SK-N-SH treated with all-trans-retinoic acid at 6 μM for 48 hours (cell line): ENCODE measurements at regions not wholly inside any gene's neighbourhood (a gene's known extent, or its start where the extent isn't known, plus 50 kb on each side); places are given as distances from the start of the nearest gene placed in this dataset.

Experiments used
- ATAC-seq: fragments of 200-7000 bp; cut with Tn5 transposase; 3 replicates; pipeline ENCODE4 v1.9.1; 2020; ENCODE audit warnings: mild to moderate bottlenecking, moderate library complexity
- ARNTL ChIP-seq: fragments of 450-650 bp; formaldehyde crosslinking; IDR thresholded peaks from 2 replicates; pipeline ENCODE4 v1.5.0; 2020; ENCODE audit warnings: low read depth, mild to moderate bottlenecking, moderate library complexity, borderline replicate concordance
- CREB5 ChIP-seq: fragments of 250-450 bp; sonication (Bioruptor Pico); IDR thresholded peaks from 2 replicates; pipeline ENCODE4 v1.5.1; 2020; ENCODE audit warnings: low read depth, mild to moderate bottlenecking, moderate library complexity
- CSDC2 ChIP-seq: fragments of 250-450 bp; sonication (Bioruptor Pico); IDR thresholded peaks from 2 replicates; pipeline ENCODE4 v1.5.0; 2020; ENCODE audit warnings: mild to moderate bottlenecking, moderate library complexity
- CSRNP3 ChIP-seq: fragments of 250-450 bp; sonication (Bioruptor Pico); IDR thresholded peaks from 2 replicates; pipeline ENCODE4 v1.5.1; 2021; ENCODE audit warnings: mild to moderate bottlenecking, moderate library complexity
- ESRRG ChIP-seq: fragments of 250-450 bp; sonication (Bioruptor Pico); IDR thresholded peaks from 2 replicates; pipeline ENCODE4 v1.6.1; 2021; ENCODE audit warnings: mild to moderate bottlenecking
- GLIS3 ChIP-seq: fragments of 250-450 bp; sonication (Bioruptor Pico); IDR thresholded peaks from 2 replicates; pipeline ENCODE4 v1.5.0; 2020; ENCODE audit warnings: mild to moderate bottlenecking, moderate library complexity
- ISL1 ChIP-seq: fragments of 250-450 bp; sonication (Bioruptor Pico); IDR thresholded peaks from 2 replicates; pipeline ENCODE4 v2.1.2; 2022; ENCODE audit warnings: mild to moderate bottlenecking, moderate library complexity
- OSR1 ChIP-seq: fragments of 250-450 bp; sonication (Bioruptor Pico); IDR thresholded peaks from 2 replicates; pipeline ENCODE4 v1.8.0; 2022; ENCODE audit warnings: moderate library complexity, mild to moderate bottlenecking, inconsistent platforms
- PATZ1 ChIP-seq: fragments of 250-450 bp; sonication (Bioruptor Pico); IDR thresholded peaks from 2 replicates; pipeline ENCODE4 v1.8.0; 2020; ENCODE audit warnings: mild to moderate bottlenecking, moderate library complexity, borderline replicate concordance
- PPARA ChIP-seq: fragments of 250-450 bp; sonication (Bioruptor Pico); IDR thresholded peaks from 2 replicates; pipeline ENCODE4 v1.5.0; 2020; ENCODE audit warnings: mild to moderate bottlenecking, borderline replicate concordance
- RARB ChIP-seq: fragments of 250-450 bp; sonication (Bioruptor Pico); IDR thresholded peaks from 2 replicates; pipeline ENCODE4 v1.8.0; 2021; ENCODE audit warnings: mild to moderate bottlenecking, moderate library complexity
- SNAI2 ChIP-seq: fragments of 250-450 bp; sonication (Bioruptor Pico); IDR thresholded peaks from 2 replicates; pipeline ENCODE4 v1.5.0; 2020; ENCODE audit warnings: mild to moderate bottlenecking, moderate library complexity
- TCF4 ChIP-seq: fragments of 250-450 bp; sonication (Bioruptor Pico); IDR thresholded peaks from 2 replicates; pipeline ENCODE4 v1.8.0; 2021; ENCODE audit warnings: mild to moderate bottlenecking, moderate library complexity, borderline replicate concordance
- TOX ChIP-seq: fragments of 250-450 bp; sonication (Bioruptor Pico); IDR thresholded peaks from 2 replicates; pipeline ENCODE4 v1.8.0; 2021; ENCODE audit warnings: mild to moderate bottlenecking, moderate library complexity, borderline replicate concordance
- TSHZ2 ChIP-seq: fragments of 250-450 bp; sonication (Bioruptor Pico); IDR thresholded peaks from 2 replicates; pipeline ENCODE4 v1.5.0; 2020; ENCODE audit warnings: mild to moderate bottlenecking, moderate library complexity
- ZFP3 ChIP-seq: fragments of 250-450 bp; sonication (Bioruptor Pico); IDR thresholded peaks from 2 replicates; pipeline ENCODE4 v1.5.0; 2020; ENCODE audit warnings: mild to moderate bottlenecking, moderate library complexity
- ZFP30 ChIP-seq: fragments of 450-650 bp; formaldehyde crosslinking; IDR thresholded peaks from 2 replicates; pipeline ENCODE4 v1.5.0; 2022; ENCODE audit warnings: mild to moderate bottlenecking, moderate library complexity
- ZNF565 ChIP-seq: fragments of 450-650 bp; formaldehyde crosslinking; conservative IDR thresholded peaks from 2 replicates; pipeline ENCODE4 v1.5.0; 2020; ENCODE audit warnings: low read depth, mild to moderate bottlenecking, moderate library complexity
- ZNF8 ChIP-seq: fragments of 450-650 bp; formaldehyde crosslinking; IDR thresholded peaks from 2 replicates; pipeline ENCODE4 v1.5.0; 2020; ENCODE audit warnings: mild to moderate bottlenecking, moderate library complexity

- no peak for ATAC-seq
- no peak for TF ChIP-seq TSHZ2 (CRISPR knock-in tag)
- no peak for TF ChIP-seq CREB5 (CRISPR knock-in tag)
- no peak for TF ChIP-seq ZFP3 (CRISPR knock-in tag)
- no peak for TF ChIP-seq OSR1 (CRISPR knock-in tag)
- no peak for TF ChIP-seq PATZ1 (CRISPR knock-in tag)
- no peak for TF ChIP-seq ARNTL (CRISPR knock-in tag)
- TF ChIP-seq RARB (CRISPR knock-in tag) = no peak
- no peak for TF ChIP-seq TCF4 (CRISPR knock-in tag)
- TF ChIP-seq CSRNP3 (CRISPR knock-in tag) = no peak
- no peak for TF ChIP-seq SNAI2 (CRISPR knock-in tag)
- TF ChIP-seq TOX (CRISPR knock-in tag) = no peak
- no peak for TF ChIP-seq GLIS3 (CRISPR knock-in tag)
- no peak for TF ChIP-seq CSDC2 (CRISPR knock-in tag)
- no peak for TF ChIP-seq ESRRG (CRISPR knock-in tag)
- no peak for TF ChIP-seq ZNF8 (CRISPR knock-in tag)
- no peak for TF ChIP-seq PPARA (CRISPR knock-in tag)
Observed at GRCh38 chr16:46519063-46519462, 102.1 kb downstream of the SHCBP1 start.

GRCh38 chr16:46496701-46497100, 124.5 kb downstream of the SHCBP1 start:
- no peak for ATAC-seq
- no peak for TF ChIP-seq ARNTL (CRISPR knock-in tag)
- no peak for TF ChIP-seq ZNF565 (CRISPR knock-in tag)
- TF ChIP-seq ZFP30 (CRISPR knock-in tag) = no peak

GRCh38 chr16:46482895-46483294, 138.3 kb downstream of the SHCBP1 start:
- ATAC-seq = no peak
- TF ChIP-seq CSDC2 (CRISPR knock-in tag) (no peak), ESRRG (CRISPR knock-in tag) (no peak), ISL1 (no peak), ZFP3 (CRISPR knock-in tag) (no peak), PATZ1 (CRISPR knock-in tag) (no peak), TSHZ2 (CRISPR knock-in tag) (no peak), TOX (CRISPR knock-in tag) (no peak), SNAI2 (CRISPR knock-in tag) (no peak), PPARA (CRISPR knock-in tag) (no peak), ARNTL (CRISPR knock-in tag) (no peak), CSRNP3 (CRISPR knock-in tag) (no peak)
